GM18867 (cell line): ENCODE measurements at regions not wholly inside any gene's neighbourhood (a gene's known extent, or its start where the extent isn't known, plus 50 kb on each side); places are given as distances from the start of the nearest gene placed in this dataset.
A peak's percentile ranks its signal among the peaks of the same experiment; 100 is the strongest.
"Not testable (repeated sequence)": the region's sequence is repeated elsewhere in the genome, so short reads cannot be mapped to it uniquely, and the experiment has no call there.

Experiments
- ATAC-seq: cut with Tn5 transposase; IDR thresholded peaks from one replicate; pipeline ENCODE4 v1.9.1; 2021; ENCODE audit warnings: mild to moderate bottlenecking, moderate library complexity; ENCODE audit not compliant: unreplicated experiment

- ATAC-seq = no peak
Measured at GRCh38 chr7:115793958-115794702, 236.4 kb downstream of the TFEC start.

- no peak for ATAC-seq
Measured at GRCh38 chr7:115789901-115790300, 240.7 kb downstream of the TFEC start.

GRCh38 chr7:115789473-115789872 is 241.1 kb downstream of the TFEC start:
- ATAC-seq = not testable (repeated sequence)

GRCh38 chr7:115782696-115783490 is 247.7 kb downstream of the TFEC start:
- no peak for ATAC-seq

- ATAC-seq = no peak
Measured at GRCh38 chr7:115779561-115779960, 251.0 kb downstream of the TFEC start.

GRCh38 chr7:115775981-115776380 is 254.6 kb downstream of the TFEC start:
- ATAC-seq = no peak

- ATAC-seq = no peak
Measured at GRCh38 chr7:115763347-115763746, 267.2 kb downstream of the TFEC start.

GRCh38 chr7:115758025-115758424 is 272.5 kb downstream of the TFEC start:
- no peak for ATAC-seq

- ATAC-seq = no peak
Measured at GRCh38 chr7:115754226-115754625, 276.3 kb downstream of the TFEC start.

GRCh38 chr7:115749924-115750323 is 280.6 kb downstream of the TFEC start:
- ATAC-seq = no peak

- peak; percentile 60 for ATAC-seq
Measured at GRCh38 chr7:115748123-115748738, 282.3 kb downstream of the TFEC start.

- peak; percentile 88 for ATAC-seq
Measured at GRCh38 chr7:115747174-115747573, 283.4 kb downstream of the TFEC start.

- ATAC-seq = no peak
Measured at GRCh38 chr7:115740043-115740442, 290.5 kb downstream of the TFEC start.

- no peak for ATAC-seq
Measured at GRCh38 chr7:115734641-115735040, 295.9 kb downstream of the TFEC start.

GRCh38 chr7:115731796-115732471 is 298.6 kb downstream of the TFEC start:
- ATAC-seq = no peak

- no peak for ATAC-seq
Measured at GRCh38 chr7:115728518-115728917, 302.0 kb downstream of the TFEC start.

- no peak for ATAC-seq
Measured at GRCh38 chr7:115724400-115725056, 306.0 kb downstream of the TFEC start.

GRCh38 chr7:115722302-115722977 is 308.1 kb downstream of the TFEC start:
- no peak for ATAC-seq

- ATAC-seq = no peak
Measured at GRCh38 chr7:115721293-115722217, 309.0 kb downstream of the TFEC start.
